Omental fat pad (tissue), 3 donors: ENCODE measurements at regions not wholly inside any gene's neighbourhood (a gene's known extent, or its start where the extent isn't known, plus 50 kb on each side); places are given as distances from the start of the nearest gene placed in this dataset.

Experiments used
- ATAC-seq: fragments of 150-250 bp; one replicate; pipeline ENCODE4 v1.9.1; 2016; ENCODE audit warnings: mild to moderate bottlenecking, moderate library complexity; ENCODE audit not compliant: low FRiP score
- DNase-seq: peaks from one replicate; pipeline ENCODE4 v3.0.0-alpha.2; 2019; ENCODE audit warnings: low spot score
- TF ChIP-seq, protein P1 (sequence below), 3 donors: fragments of 450-650 bp; IDR thresholded peaks; one replicate each; pipeline ENCODE4 v1.5.1; 2016 to 2017; ENCODE audit warnings: antibody characterized with exemption in 3 of 3, mild to moderate bottlenecking in 3 of 3, moderate library complexity in 2 of 3

- ATAC-seq = no peak
- TF ChIP-seq, protein P1, sequence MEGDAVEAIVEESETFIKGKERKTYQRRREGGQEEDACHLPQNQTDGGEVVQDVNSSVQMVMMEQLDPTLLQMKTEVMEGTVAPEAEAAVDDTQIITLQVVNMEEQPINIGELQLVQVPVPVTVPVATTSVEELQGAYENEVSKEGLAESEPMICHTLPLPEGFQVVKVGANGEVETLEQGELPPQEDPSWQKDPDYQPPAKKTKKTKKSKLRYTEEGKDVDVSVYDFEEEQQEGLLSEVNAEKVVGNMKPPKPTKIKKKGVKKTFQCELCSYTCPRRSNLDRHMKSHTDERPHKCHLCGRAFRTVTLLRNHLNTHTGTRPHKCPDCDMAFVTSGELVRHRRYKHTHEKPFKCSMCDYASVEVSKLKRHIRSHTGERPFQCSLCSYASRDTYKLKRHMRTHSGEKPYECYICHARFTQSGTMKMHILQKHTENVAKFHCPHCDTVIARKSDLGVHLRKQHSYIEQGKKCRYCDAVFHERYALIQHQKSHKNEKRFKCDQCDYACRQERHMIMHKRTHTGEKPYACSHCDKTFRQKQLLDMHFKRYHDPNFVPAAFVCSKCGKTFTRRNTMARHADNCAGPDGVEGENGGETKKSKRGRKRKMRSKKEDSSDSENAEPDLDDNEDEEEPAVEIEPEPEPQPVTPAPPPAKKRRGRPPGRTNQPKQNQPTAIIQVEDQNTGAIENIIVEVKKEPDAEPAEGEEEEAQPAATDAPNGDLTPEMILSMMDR (IDR thresholded peaks at IDR 0.05) = no peak
Observed at GRCh38 chr4:187413564-187414358, 581.8 kb upstream of the ZFP42 start.

GRCh38 chr4:187414716-187415115 is 580.9 kb upstream of the ZFP42 start:
- no peak for ATAC-seq
- TF ChIP-seq, protein P1 (IDR thresholded peaks at IDR 0.05) = no peak
- DNase-seq = no peak

More at GRCh38 chr4:187413564-187414358, 581.8 kb upstream of the ZFP42 start:
- DNase-seq = no peak

DNA sequence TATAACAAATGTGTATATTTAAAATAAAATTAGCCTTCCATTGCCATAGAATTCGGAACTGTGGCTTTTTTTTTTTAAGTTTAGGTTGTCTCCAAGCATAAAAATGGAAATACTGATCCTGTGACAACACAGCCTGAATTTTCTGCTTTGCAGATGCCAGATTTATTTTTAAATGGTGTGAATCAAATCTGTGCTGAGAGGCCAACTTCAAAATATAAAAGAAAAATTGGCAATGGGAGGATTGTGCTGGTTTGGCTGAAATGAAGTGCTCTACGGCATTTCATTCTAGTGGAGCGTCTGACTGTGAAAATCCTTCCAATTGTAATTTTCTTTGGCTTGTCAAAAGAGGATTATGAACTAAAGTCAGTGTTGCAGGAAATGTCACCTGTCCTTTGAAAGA is 580.3 kb upstream of the ZFP42 start:
- no peak for ATAC-seq
- no peak for DNase-seq
- TF ChIP-seq, protein P1 (IDR thresholded peaks at IDR 0.05) = no peak

GRCh38 chr4:187416216-187416615 is 579.4 kb upstream of the ZFP42 start:
- no peak for ATAC-seq
- no peak for DNase-seq
- TF ChIP-seq, protein P1 (IDR thresholded peaks at IDR 0.05) = no peak

- ATAC-seq = no peak
- no peak for DNase-seq
- TF ChIP-seq, protein P1 (IDR thresholded peaks at IDR 0.05) = no peak
Observed at GRCh38 chr4:187417721-187418120, 577.9 kb upstream of the ZFP42 start.

DNA sequence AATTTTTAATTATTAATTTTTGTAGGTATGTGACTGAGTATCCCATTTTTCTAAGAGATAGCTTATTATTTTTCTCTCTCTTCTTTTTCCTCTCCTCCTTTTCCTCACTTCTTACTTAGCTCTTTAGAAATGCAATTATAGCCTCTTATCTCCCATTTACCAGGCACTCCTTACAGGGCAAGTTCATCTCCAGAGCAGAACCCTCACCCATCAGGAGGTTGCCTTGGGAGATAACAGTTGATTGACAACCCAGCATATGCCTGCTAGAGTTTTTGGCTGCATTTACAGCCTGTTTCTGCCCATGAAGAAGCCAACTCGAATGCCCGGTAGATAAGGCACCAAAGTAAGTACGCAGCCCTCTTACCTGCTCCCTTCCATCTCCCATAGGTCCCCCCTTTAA is 572.9 kb upstream of the ZFP42 start:
- TF ChIP-seq, protein P1 (IDR thresholded peaks at IDR 0.05) = no peak
- DNase-seq (no peak), ATAC-seq (no peak)

GRCh38 chr4:187424636-187425035 is 570.9 kb upstream of the ZFP42 start:
- ATAC-seq (no peak), DNase-seq (no peak)
- TF ChIP-seq, protein P1 (IDR thresholded peaks at IDR 0.05) = no peak
